ENCODE measurements at regions not wholly inside any gene's neighbourhood (a gene's known extent, or its start where the extent isn't known, plus 50 kb on each side); places are given as distances from the start of the nearest gene placed in this dataset.

GRCh38 chr13:22336460-22336859 is 665.6 kb downstream of the FGF9 start:
- DNase-seq (ENCODE audit: insufficient read length, low spot score) (no peak), FAIRE-seq (no peak)

GRCh38 chr13:22357132-22357531 is 686.3 kb downstream of the FGF9 start:
- no peak for DNase-seq (ENCODE audit: insufficient read length, low spot score)
- no peak for FAIRE-seq

- FAIRE-seq: no peak
These were observed 698.2 kb downstream of the FGF9 start for GRCh38 chr13:22369090-22369489.

GRCh38 chr13:22369840-22370239 is 699.0 kb downstream of the FGF9 start:
- DNase-seq (ENCODE audit: insufficient read length, low spot score): no peak
- no peak for FAIRE-seq

More at GRCh38 chr13:22369090-22369489, 698.2 kb downstream of the FGF9 start:
- DNase-seq (ENCODE audit: insufficient read length, low spot score): no peak

GRCh38 chr13:22372261-22372660 is 701.4 kb downstream of the FGF9 start:
- DNase-seq (ENCODE audit: insufficient read length, low spot score): no peak
- FAIRE-seq: no peak

- FAIRE-seq (no peak), DNase-seq (ENCODE audit: insufficient read length, low spot score) (no peak)
These were observed 704.3 kb downstream of the FGF9 start for GRCh38 chr13:22375151-22375550.

- no peak for DNase-seq (ENCODE audit: insufficient read length, low spot score)
- FAIRE-seq: no peak
These were observed 717.0 kb downstream of the FGF9 start for GRCh38 chr13:22387899-22388298.

- FAIRE-seq (no peak), DNase-seq (ENCODE audit: insufficient read length, low spot score) (no peak)
These were observed 729.0 kb downstream of the FGF9 start for GRCh38 chr13:22399801-22400420.

- no peak for DNase-seq (ENCODE audit: insufficient read length, low spot score)
- no peak for FAIRE-seq
These were observed 731.8 kb downstream of the FGF9 start for GRCh38 chr13:22402682-22403081.

- DNase-seq (ENCODE audit: insufficient read length, low spot score): no peak
- no peak for FAIRE-seq
These were observed 732.3 kb downstream of the FGF9 start for GRCh38 chr13:22403144-22403543.

- no peak for FAIRE-seq
These were observed 735.0 kb downstream of the FGF9 start for GRCh38 chr13:22405891-22406290.

GRCh38 chr13:22412452-22412851 is 741.6 kb downstream of the FGF9 start:
- DNase-seq (ENCODE audit: insufficient read length, low spot score) (no peak), FAIRE-seq (no peak)

More at GRCh38 chr13:22405891-22406290, 735.0 kb downstream of the FGF9 start:
- DNase-seq (ENCODE audit: insufficient read length, low spot score): no peak

GRCh38 chr13:22422023-22422422 is 751.1 kb downstream of the FGF9 start:
- FAIRE-seq: no peak
- DNase-seq (ENCODE audit: insufficient read length, low spot score): no peak

GRCh38 chr13:22422712-22423111 is 751.8 kb downstream of the FGF9 start:
- DNase-seq (ENCODE audit: insufficient read length, low spot score) (no peak), FAIRE-seq (no peak)

GRCh38 chr13:22423261-22423660 is 752.4 kb downstream of the FGF9 start:
- no peak for DNase-seq (ENCODE audit: insufficient read length, low spot score)
- FAIRE-seq: no peak

- FAIRE-seq (no peak), DNase-seq (ENCODE audit: insufficient read length, low spot score) (no peak)
These were observed 754.2 kb downstream of the FGF9 start for GRCh38 chr13:22425087-22425486.

GRCh38 chr13:22427066-22427465 is 753.7 kb upstream of the SGCG start:
- DNase-seq (ENCODE audit: insufficient read length, low spot score) (no peak), FAIRE-seq (no peak)

- DNase-seq (ENCODE audit: insufficient read length, low spot score) (no peak), FAIRE-seq (no peak)
These were observed 753.0 kb upstream of the SGCG start for GRCh38 chr13:22427783-22428182.

- no peak for FAIRE-seq
- no peak for DNase-seq (ENCODE audit: insufficient read length, low spot score)
These were observed 752.5 kb upstream of the SGCG start for GRCh38 chr13:22428188-22428828.

GRCh38 chr13:22432690-22433089 is 748.1 kb upstream of the SGCG start:
- DNase-seq (ENCODE audit: insufficient read length, low spot score) (no peak), FAIRE-seq (no peak)

GRCh38 chr13:22447132-22447886 is 733.5 kb upstream of the SGCG start:
- DNase-seq (ENCODE audit: insufficient read length, low spot score): no peak
- no peak for FAIRE-seq

- DNase-seq (ENCODE audit: insufficient read length, low spot score) (no peak), FAIRE-seq (no peak)
These were observed 731.5 kb upstream of the SGCG start for GRCh38 chr13:22449251-22449650.

Data from GM19239 (cell line).